ENCODE measurements at regions not wholly inside any gene's neighbourhood (a gene's known extent, or its start where the extent isn't known, plus 50 kb on each side); places are given as distances from the start of the nearest gene placed in this dataset.

GRCh38 chr21:15676935-15677334 is 52.8 kb upstream of the USP25 start:
- no peak for TF ChIP-seq POLR2AphosphoS5 (IDR thresholded peaks at IDR 0.05; ENCODE audit: low read depth)
- no peak for TF ChIP-seq CTCF (IDR thresholded peaks at IDR 0.05; ENCODE audit: insufficient read depth, low read length)
